ENCODE measurements at regions not wholly inside any gene's neighbourhood (a gene's known extent, or its start where the extent isn't known, plus 50 kb on each side); places are given as distances from the start of the nearest gene placed in this dataset.

DNA sequence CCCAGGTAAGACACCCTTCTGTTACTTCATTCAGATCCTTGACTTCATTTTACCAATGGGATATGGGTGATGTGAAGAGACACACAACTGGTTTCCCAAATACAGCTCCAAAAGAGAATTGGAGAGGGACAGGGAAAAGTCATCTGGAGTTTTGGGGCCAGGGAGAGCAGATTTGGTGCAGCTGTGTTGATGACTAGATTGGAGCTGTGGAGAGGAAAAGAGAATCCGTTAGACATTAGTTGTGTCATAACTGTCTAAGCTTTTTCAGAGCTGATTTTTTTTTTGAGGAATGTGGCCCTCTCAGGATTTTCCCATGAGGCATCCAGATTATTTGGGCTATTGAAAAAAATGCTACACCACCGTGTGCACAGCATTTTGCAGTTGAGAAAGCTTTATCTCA is 423.4 kb downstream of the DMAC1 start:
- Mint-ChIP-seq H3K4me1 (no peaks in the 10 kb centered on the region), H3K36me3 (no peaks in the 10 kb centered on the region), H3K4me3 (no peak overlapping the region), H3K27ac (no peak overlapping the region), H3K9me3 (ENCODE audit: low read depth) (no peaks in the 10 kb centered on the region), H3K27me3 (peaks cover 14% of the 10 kb centered on the region)
- CTCF ChIA-PET: interaction anchor here (0.9 kb wide), 1 partner anchor 19 kb away, joined by 3 read pairs; no protein-coding TSS in a partner anchor
- ATAC-seq (no peak), DNase-seq (no peak)

DNA sequence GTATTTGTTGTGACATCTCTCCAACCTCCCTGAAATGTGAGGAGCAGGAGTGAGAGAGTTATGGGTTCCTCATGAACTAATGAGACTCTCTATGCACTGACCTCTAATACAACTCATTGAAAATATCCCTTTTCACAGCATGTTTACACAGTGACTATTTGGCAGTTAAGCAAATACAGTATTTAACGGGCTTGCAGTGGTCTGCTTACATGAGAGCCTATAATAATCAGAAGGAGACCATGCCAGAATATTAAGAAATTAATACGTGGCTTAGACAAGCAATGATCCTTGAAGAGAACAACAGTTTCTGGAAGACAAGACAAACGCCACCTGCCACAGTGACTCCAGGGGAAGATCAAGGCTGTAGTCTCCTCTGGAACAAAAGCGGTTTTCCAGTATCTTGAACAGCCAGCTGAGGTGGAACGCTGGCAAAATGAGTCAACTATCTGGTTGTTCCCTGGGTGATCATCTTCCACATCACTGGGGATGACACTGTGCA is 424.5 kb downstream of the DMAC1 start:
- ATAC-seq: no peak
- DNase-seq: no peak
- Mint-ChIP-seq H3K9me3 (ENCODE audit: low read depth) (no peaks in the 10 kb centered on the region), H3K27me3 (peaks cover 9% of the 10 kb centered on the region), H3K4me3 (no peak overlapping the region), H3K27ac (no peak overlapping the region), H3K4me1 (no peaks in the 10 kb centered on the region), H3K36me3 (no peaks in the 10 kb centered on the region)
- CTCF ChIA-PET: no interaction called here

DNA sequence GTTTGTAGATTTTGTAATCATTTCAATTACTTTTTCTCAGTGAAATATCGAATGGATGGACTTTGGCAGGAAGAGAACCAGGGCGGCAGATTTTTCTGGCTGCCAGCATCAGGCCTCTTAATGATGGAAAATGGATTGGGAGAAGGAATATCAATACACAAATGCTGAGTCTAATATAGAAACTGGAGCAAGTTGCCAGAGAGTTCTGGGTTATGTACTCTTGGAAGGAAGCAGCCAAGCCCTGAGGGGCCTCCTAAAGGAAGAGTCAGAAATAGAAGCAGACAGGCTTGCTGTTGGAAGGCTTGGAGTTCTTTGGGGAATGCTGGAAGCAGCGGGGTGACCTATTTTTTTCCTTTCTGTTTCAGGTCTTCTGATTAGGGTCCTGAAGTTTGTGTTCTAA is 428.6 kb downstream of the DMAC1 start:
- no peaks in the 10 kb centered on the region for H3K36me3 Mint-ChIP-seq
- DNase-seq: no peak
- H3K4me3 Mint-ChIP-seq: no peak overlapping the region
- no peaks in the 10 kb centered on the region for H3K9me3 Mint-ChIP-seq (ENCODE audit: low read depth)
- no peaks in the 10 kb centered on the region for H3K4me1 Mint-ChIP-seq
- no peak overlapping the region for H3K27ac Mint-ChIP-seq
- peaks cover 6% of the 10 kb centered on the region for H3K27me3 Mint-ChIP-seq
- no peak for ATAC-seq
- CTCF ChIA-PET: no interaction called here

DNA sequence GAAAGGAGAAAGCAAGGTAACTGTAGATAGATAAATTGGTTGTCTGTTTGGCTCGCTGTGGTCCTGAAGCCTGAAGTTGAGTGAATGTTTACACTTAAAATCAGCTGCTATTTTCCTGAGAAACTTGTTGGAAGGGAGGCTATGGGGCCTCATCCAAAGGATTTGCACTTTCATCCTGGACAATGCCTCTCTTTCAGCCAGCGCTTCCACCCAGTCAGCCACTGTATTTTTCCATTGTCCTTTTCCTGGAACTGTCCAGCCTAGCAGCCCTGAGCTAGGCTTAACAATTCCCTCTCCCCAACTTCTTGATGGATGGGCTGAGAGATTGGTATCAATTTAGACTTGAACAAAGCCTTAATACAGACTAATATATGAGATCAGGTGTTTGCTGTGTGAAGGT is 429.2 kb downstream of the DMAC1 start:
- no peaks in the 10 kb centered on the region for H3K4me1 Mint-ChIP-seq
- no peak overlapping the region for H3K27ac Mint-ChIP-seq
- ATAC-seq (no peak), DNase-seq (no peak)
- CTCF ChIA-PET: no interaction called here
- no peak overlapping the region for H3K4me3 Mint-ChIP-seq
- no peaks in the 10 kb centered on the region for H3K36me3 Mint-ChIP-seq
- no peaks in the 10 kb centered on the region for H3K9me3 Mint-ChIP-seq (ENCODE audit: low read depth)
- peaks cover 6% of the 10 kb centered on the region for H3K27me3 Mint-ChIP-seq

DNA sequence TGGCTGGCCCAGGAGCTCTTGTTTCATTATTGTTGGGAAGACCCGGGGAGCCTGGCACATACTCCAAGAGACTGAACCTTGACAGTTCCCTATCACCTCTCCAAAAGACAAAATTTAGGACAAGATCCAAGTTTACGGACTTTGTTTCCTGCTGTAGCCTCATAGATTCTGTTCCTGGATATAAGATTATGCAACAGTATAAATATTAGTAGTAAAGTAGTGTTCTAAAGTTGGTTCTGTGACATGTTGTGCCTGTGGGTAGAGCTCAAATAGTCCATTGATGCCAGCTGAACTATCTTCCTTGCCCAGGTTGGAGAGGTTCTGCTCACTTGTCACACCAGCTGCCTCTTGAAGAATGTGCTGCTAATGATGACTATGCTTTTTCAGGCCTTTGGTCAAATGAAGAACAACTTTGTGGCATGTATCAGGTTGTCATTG is 430.2 kb downstream of the DMAC1 start:
- Mint-ChIP-seq H3K27ac (no peak overlapping the region), H3K4me1 (no peaks in the 10 kb centered on the region), H3K36me3 (no peaks in the 10 kb centered on the region), H3K27me3 (no peaks in the 10 kb centered on the region), H3K9me3 (ENCODE audit: low read depth) (no peaks in the 10 kb centered on the region), H3K4me3 (no peak overlapping the region)
- CTCF ChIA-PET: no interaction called here
- no peak for DNase-seq
- ATAC-seq: no peak

DNA sequence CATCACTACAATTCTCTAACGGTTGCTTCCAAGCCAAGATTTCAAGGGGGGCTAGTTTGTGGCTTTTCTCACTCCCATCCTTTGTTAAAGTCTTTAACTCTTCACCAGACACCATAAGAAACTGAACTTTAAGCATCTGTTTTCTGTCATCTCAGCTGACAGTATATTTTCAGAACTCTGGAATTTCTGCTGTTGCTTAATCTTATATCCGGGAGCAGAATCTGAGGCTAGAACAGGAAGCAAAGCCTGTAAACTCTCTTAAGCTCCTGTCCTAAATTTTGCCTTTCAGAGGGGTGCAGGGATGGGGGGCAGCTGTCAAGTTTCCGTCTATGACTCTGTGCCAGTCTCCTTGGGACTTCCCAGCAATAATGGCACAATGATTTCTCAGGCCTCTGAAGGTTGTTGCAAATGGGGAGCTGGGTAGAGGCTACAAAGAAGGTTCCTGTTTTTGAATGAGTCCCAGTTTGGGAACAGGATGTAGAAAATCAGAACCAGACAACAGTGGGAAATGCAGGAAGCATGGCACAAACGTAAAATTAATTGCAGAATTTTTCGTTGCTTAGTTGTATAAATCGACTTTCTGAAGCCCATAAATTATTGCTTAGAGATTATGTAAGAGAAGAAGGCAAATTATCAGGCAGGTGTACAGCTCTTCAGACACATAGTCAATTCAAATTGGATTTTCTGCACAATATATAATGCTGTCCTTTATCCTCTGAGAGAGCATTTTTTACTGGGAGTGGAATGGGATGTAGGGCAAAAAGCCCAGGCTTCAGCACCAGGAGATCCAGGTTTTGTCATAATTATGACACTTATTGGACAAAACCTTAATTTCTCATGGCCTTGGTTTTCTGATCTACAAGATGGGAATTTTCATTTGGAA is 430.9 kb downstream of the DMAC1 start:
- ATAC-seq: no peak
- no peak overlapping the region for H3K4me3 Mint-ChIP-seq
- no peak overlapping the region for H3K27ac Mint-ChIP-seq
- no peaks in the 10 kb centered on the region for H3K27me3 Mint-ChIP-seq
- no peaks in the 10 kb centered on the region for H3K4me1 Mint-ChIP-seq
- no peak for DNase-seq
- no peaks in the 10 kb centered on the region for H3K9me3 Mint-ChIP-seq (ENCODE audit: low read depth)
- CTCF ChIA-PET: no interaction called here
- H3K36me3 Mint-ChIP-seq: no peaks in the 10 kb centered on the region

DNA sequence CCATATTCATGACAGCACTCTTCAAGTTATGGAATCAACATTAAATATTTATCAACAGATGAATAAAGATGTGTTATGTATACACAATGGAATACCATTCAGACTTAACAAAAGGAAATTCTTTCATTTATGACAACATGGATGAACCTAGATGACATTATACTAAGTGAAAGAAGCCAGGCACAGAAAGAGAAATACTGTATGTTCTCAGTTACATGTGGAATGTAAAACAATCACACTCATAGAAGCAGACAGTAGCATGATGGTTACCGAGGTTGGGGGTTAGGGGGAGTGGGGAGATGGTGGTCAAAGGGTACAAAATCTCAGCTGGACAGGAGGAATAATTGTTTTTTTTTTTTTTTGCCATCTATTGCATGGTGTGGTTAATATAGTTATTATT is 431.9 kb downstream of the DMAC1 start:
- Mint-ChIP-seq H3K36me3 (no peaks in the 10 kb centered on the region), H3K27me3 (peaks cover 5% of the 10 kb centered on the region), H3K9me3 (ENCODE audit: low read depth) (no peaks in the 10 kb centered on the region), H3K4me1 (no peaks in the 10 kb centered on the region), H3K4me3 (no peak overlapping the region), H3K27ac (no peak overlapping the region)
- no peak for ATAC-seq
- CTCF ChIA-PET: no interaction called here
- no peak for DNase-seq

DNA sequence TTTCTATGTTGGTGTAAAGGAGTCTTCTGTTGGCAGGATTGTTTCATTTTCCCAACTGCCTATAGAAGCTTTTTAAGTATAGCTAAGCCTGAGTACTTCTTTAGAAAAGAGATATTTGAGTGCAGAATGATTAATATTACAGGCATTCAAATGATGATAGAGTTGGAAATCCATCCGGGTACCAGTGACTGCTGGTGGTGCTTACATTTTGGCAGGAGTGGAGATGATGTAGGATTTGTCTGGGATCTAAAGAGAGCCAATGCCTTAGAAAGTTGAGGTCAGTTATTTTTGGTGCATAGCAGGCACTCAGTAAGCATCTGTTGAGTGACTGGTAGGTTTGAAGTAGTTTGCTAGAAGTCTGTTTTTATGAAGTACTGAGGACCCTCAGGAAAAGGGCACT is 433.5 kb downstream of the DMAC1 start:
- ATAC-seq (no peak), DNase-seq (no peak)
- no peaks in the 10 kb centered on the region for H3K4me1 Mint-ChIP-seq
- H3K27me3 Mint-ChIP-seq: peaks cover 7% of the 10 kb centered on the region
- CTCF ChIA-PET: no interaction called here
- H3K27ac Mint-ChIP-seq: no peak overlapping the region
- no peaks in the 10 kb centered on the region for H3K36me3 Mint-ChIP-seq
- H3K9me3 Mint-ChIP-seq (ENCODE audit: low read depth): no peaks in the 10 kb centered on the region
- no peak overlapping the region for H3K4me3 Mint-ChIP-seq

DNA sequence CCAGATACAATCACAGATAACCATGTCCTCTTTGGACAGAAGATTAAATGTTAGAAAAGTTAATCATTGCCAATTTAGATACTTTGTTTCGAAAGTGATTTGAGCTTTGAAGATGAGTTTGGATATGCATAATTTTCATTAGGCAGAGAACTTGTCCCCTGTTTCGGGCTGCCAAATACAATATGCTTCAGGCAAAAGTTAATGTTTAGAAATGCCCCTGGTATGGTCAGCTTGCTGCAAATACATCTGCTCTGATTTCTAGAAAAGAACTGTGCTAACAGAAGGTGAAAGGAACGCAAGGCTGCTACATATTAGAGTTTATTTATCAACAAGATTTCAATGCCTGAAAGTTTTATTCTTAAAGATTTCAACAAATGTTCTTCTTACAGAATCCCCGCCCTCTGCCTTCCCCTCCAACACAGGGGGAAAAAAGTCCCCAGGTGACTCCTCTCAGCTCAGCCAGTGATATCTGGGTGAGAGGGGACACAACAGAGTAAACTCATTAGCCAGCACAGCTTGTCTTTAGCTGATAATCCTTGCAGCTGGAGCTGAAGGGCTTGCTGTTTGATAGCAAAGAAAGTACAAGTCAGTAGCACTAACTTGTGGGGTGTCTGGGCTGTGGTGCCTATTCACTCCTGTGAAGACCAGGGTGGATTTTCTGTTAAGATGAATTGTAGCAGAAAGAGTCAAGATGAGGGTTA is 435.7 kb downstream of the DMAC1 start:
- CTCF ChIA-PET: no interaction called here
- DNase-seq (no peak), ATAC-seq (no peak)
- Mint-ChIP-seq H3K36me3 (no peaks in the 10 kb centered on the region), H3K27ac (no peak overlapping the region), H3K27me3 (peaks cover 9% of the 10 kb centered on the region), H3K4me1 (no peaks in the 10 kb centered on the region), H3K9me3 (ENCODE audit: low read depth) (no peaks in the 10 kb centered on the region), H3K4me3 (no peak overlapping the region)

DNA sequence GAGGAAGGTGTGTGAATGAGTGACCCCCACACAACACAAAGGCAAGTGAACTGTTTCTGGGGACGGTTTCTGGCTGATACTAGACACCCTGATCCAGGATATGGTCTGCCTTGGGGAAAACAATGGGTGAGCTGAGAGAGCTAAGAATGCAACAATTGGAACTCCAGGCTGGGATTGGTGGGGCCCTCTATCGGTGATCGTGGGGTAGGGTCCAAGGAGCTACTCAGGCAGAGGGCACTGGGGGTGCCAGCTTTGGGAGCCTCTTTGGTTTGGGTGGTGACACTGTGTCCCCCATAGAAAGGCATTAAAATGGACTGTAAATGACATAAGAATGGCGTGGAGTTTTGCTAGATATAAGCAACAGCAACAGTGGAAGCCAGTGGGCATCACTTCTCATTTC is 439.1 kb downstream of the DMAC1 start:
- ATAC-seq: no peak
- H3K27ac Mint-ChIP-seq: no peak overlapping the region
- DNase-seq: no peak
- no peaks in the 10 kb centered on the region for H3K9me3 Mint-ChIP-seq (ENCODE audit: low read depth)
- H3K4me1 Mint-ChIP-seq: no peaks in the 10 kb centered on the region
- H3K27me3 Mint-ChIP-seq: peaks cover 28% of the 10 kb centered on the region
- CTCF ChIA-PET: no interaction called here
- no peak overlapping the region for H3K4me3 Mint-ChIP-seq
- H3K36me3 Mint-ChIP-seq: no peaks in the 10 kb centered on the region

DNA sequence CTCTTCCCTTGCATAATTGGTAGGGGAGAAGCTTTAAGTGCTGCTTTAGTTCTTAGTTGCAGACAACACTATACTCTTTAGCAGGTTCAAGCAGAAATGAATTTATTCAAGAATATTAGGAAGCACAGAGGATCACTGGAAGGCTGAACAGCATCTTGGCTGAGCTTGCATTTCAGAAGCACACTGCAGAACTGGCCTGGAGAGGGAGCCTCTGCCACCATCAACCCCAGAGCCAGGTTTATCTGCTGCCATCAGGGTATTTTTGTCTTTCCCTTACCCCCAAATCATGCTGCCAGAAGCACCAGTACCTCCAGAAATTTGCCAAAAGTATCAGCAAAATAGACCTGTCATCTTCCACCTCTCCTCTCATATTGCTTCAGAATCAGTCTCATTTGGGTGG is 440.7 kb downstream of the DMAC1 start:
- H3K9me3 Mint-ChIP-seq (ENCODE audit: low read depth): no peaks in the 10 kb centered on the region
- H3K27ac Mint-ChIP-seq: no peak overlapping the region
- H3K4me1 Mint-ChIP-seq: no peaks in the 10 kb centered on the region
- no peak overlapping the region for H3K4me3 Mint-ChIP-seq
- peaks cover 28% of the 10 kb centered on the region for H3K27me3 Mint-ChIP-seq
- CTCF ChIA-PET: no interaction called here
- no peaks in the 10 kb centered on the region for H3K36me3 Mint-ChIP-seq
- no peak for DNase-seq
- ATAC-seq: no peak

DNA sequence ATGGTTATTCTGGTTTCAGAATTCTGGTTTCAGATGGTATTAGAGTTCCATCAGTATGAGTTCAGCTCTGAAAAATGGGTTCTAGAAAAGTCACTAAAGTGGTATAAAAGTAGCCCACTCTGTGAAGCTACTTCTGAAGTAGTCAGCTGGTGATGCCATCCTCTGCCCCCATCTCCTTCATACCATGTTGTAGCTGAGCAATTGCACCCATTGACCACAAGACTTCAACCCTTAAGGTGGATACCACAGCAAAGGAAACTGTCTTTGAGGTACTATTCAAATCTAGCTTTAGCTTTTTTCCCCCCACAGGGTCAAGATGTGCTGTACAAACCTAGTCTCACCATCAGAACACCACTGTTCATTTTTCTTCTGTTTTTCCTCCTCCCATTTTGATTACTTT is 444.9 kb downstream of the DMAC1 start:
- DNase-seq (no peak), ATAC-seq (no peak)
- no peak overlapping the region for H3K27ac Mint-ChIP-seq
- H3K4me1 Mint-ChIP-seq: no peaks in the 10 kb centered on the region
- peaks cover 2% of the 10 kb centered on the region for H3K9me3 Mint-ChIP-seq (ENCODE audit: low read depth)
- H3K4me3 Mint-ChIP-seq: no peak overlapping the region
- CTCF ChIA-PET: no interaction called here
- H3K27me3 Mint-ChIP-seq: peaks cover 38% of the 10 kb centered on the region
- H3K36me3 Mint-ChIP-seq: no peaks in the 10 kb centered on the region

DNA sequence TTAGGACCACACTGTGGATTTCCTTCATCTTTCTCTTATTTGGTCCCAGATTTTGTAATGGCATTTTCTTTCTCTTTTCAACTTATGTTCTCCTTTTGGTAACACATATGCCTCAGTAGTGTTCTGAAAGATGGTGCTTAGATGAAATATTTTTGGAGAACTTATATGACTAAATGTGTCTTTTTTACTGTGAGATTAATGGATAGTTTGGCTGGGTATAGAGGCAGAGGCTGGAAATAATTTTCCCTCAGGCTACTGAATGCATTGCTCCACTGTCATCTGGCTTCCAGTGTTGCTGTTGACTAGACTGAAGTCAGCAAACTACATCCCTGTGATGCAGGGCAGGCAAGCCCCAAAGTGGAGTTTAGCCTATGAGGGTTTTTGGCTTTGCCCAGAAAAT is 450.9 kb downstream of the DMAC1 start:
- no peak overlapping the region for H3K4me3 Mint-ChIP-seq
- H3K4me1 Mint-ChIP-seq: no peaks in the 10 kb centered on the region
- no peak overlapping the region for H3K27ac Mint-ChIP-seq
- peaks cover 23% of the 10 kb centered on the region for H3K27me3 Mint-ChIP-seq
- no peaks in the 10 kb centered on the region for H3K36me3 Mint-ChIP-seq
- CTCF ChIA-PET: no interaction called here
- DNase-seq: no peak
- ATAC-seq: no peak
- H3K9me3 Mint-ChIP-seq (ENCODE audit: low read depth): peaks cover 9% of the 10 kb centered on the region

DNA sequence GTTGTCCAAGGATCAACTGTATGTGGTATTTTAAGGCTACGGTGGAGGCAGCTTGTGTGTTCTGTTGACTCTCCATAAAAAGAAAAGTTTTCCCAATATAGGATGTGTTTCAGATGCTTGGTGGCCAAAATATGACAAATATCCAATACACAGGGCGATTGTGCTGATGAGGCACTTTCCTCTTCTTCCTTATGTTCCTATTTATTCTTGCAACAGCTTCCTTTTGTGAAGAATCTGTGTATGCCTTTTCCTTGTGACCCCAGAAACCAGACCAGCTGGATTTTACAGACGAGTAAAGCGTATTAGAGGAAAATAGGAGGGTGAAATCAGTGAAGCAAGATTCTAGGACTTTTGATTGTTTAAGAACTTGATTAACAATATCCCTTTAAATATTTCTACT is 452.0 kb downstream of the DMAC1 start:
- Mint-ChIP-seq H3K27ac (no peak overlapping the region), H3K9me3 (ENCODE audit: low read depth) (peaks cover 9% of the 10 kb centered on the region), H3K36me3 (no peaks in the 10 kb centered on the region)

More for the DNA sequence above, 452.0 kb downstream of the DMAC1 start:
- DNase-seq (no peak), ATAC-seq (no peak)
- H3K27me3 Mint-ChIP-seq: peaks cover 19% of the 10 kb centered on the region
- H3K4me3 Mint-ChIP-seq: no peak overlapping the region
- CTCF ChIA-PET: no interaction called here
- H3K4me1 Mint-ChIP-seq: no peaks in the 10 kb centered on the region

Measured in activated CD8-positive, alpha-beta memory T cell treated with anti-CD3 and anti-CD28 coated beads, Interleukin-2, amount 10 ng/mL, durations not matched to agents 7 days and 5 days (primary cell).